SK-N-SH treated with all-trans-retinoic acid at 6 μM for 48 hours (cell line): ENCODE measurements at regions not wholly inside any gene's neighbourhood (a gene's known extent, or its start where the extent isn't known, plus 50 kb on each side); places are given as distances from the start of the nearest gene placed in this dataset.
A peak's percentile ranks its signal among the peaks of the same experiment; 100 is the strongest.

ENCODE experiments used
- ISL1 ChIP-seq: fragments of 250-450 bp; sonication (Bioruptor Pico); IDR thresholded peaks from 2 replicates; pipeline ENCODE4 v2.1.2; 2022; ENCODE audit warnings: mild to moderate bottlenecking, moderate library complexity
- OSR1 ChIP-seq: fragments of 250-450 bp; sonication (Bioruptor Pico); IDR thresholded peaks from 2 replicates; pipeline ENCODE4 v1.8.0; 2022; ENCODE audit warnings: moderate library complexity, mild to moderate bottlenecking, inconsistent platforms
- RARB ChIP-seq: fragments of 250-450 bp; sonication (Bioruptor Pico); IDR thresholded peaks from 2 replicates; pipeline ENCODE4 v1.8.0; 2021; ENCODE audit warnings: mild to moderate bottlenecking, moderate library complexity
- SNAI2 ChIP-seq: fragments of 250-450 bp; sonication (Bioruptor Pico); IDR thresholded peaks from 2 replicates; pipeline ENCODE4 v1.5.0; 2020; ENCODE audit warnings: mild to moderate bottlenecking, moderate library complexity
- TCF4 ChIP-seq: fragments of 250-450 bp; sonication (Bioruptor Pico); IDR thresholded peaks from 2 replicates; pipeline ENCODE4 v1.8.0; 2021; ENCODE audit warnings: mild to moderate bottlenecking, moderate library complexity, borderline replicate concordance
- ZC3H10 ChIP-seq: fragments of 250-450 bp; sonication (Bioruptor Pico); IDR thresholded peaks from 2 replicates; pipeline ENCODE4 v1.5.1; 2021; ENCODE audit warnings: mild to moderate bottlenecking, moderate library complexity
- ZFP3 ChIP-seq: fragments of 250-450 bp; sonication (Bioruptor Pico); IDR thresholded peaks from 2 replicates; pipeline ENCODE4 v1.5.0; 2020; ENCODE audit warnings: mild to moderate bottlenecking, moderate library complexity
- ZFP30 ChIP-seq: fragments of 450-650 bp; formaldehyde crosslinking; IDR thresholded peaks from 2 replicates; pipeline ENCODE4 v1.5.0; 2022; ENCODE audit warnings: mild to moderate bottlenecking, moderate library complexity
- ZNF70 ChIP-seq: fragments of 450-650 bp; formaldehyde crosslinking; IDR thresholded peaks from 2 replicates; pipeline ENCODE4 v1.5.0; 2020; ENCODE audit warnings: mild to moderate bottlenecking, moderate library complexity
- TF ChIP-seq, protein P1 (sequence below): fragments of 250-450 bp; sonication (Bioruptor Pico); IDR thresholded peaks from 2 replicates; pipeline ENCODE4 v1.5.0; 2020; ENCODE audit warnings: mild to moderate bottlenecking, moderate library complexity
- TF ChIP-seq, protein P2 (sequence below): fragments of 250-450 bp; sonication (Bioruptor Pico); IDR thresholded peaks from 2 replicates; pipeline ENCODE4 v1.8.0; 2020; ENCODE audit warnings: mild to moderate bottlenecking, moderate library complexity, borderline replicate concordance
- TF ChIP-seq, protein P3 (sequence below): fragments of 250-450 bp; sonication (Bioruptor Pico); IDR thresholded peaks from 2 replicates; pipeline ENCODE4 v1.8.0; 2021; ENCODE audit warnings: low read depth, mild to moderate bottlenecking, moderate library complexity, borderline replicate concordance
- TF ChIP-seq, protein P4 (sequence below): fragments of 250-450 bp; sonication (Bioruptor Pico); IDR thresholded peaks from 2 replicates; pipeline ENCODE4 v1.5.1; 2020; ENCODE audit warnings: low read depth, mild to moderate bottlenecking, moderate library complexity

DNA sequence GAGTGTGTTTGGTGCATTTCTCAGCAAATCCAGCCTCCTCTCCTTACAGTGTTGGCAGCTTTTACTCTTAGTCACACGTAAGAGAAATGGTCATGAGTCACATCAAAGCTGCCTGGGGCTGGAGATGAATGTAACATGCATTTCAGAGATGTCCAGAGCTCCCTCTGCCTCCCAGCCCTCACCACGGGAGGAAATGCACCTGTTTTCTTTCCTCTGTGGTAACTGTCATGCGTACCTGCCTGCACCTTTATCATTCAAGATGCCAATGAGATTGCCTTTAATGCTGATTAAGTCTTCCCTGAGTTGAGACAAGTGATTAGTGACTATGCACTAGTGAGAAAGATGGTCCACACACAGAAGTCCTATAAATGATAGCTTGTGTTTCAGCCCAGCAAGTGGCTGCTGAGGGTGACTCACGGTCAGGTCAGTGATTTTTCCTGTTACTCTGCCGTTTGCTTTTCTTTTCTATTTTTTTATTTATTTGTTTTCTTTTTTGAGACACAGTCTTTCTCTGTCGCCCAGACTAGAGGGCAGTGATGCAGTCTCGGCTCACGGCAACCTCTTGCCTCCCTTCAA, 277.3 kb upstream of the FMN2 start:
- no peak for TF ChIP-seq TCF4 (CRISPR knock-in tag)
- TF ChIP-seq, protein P1, sequence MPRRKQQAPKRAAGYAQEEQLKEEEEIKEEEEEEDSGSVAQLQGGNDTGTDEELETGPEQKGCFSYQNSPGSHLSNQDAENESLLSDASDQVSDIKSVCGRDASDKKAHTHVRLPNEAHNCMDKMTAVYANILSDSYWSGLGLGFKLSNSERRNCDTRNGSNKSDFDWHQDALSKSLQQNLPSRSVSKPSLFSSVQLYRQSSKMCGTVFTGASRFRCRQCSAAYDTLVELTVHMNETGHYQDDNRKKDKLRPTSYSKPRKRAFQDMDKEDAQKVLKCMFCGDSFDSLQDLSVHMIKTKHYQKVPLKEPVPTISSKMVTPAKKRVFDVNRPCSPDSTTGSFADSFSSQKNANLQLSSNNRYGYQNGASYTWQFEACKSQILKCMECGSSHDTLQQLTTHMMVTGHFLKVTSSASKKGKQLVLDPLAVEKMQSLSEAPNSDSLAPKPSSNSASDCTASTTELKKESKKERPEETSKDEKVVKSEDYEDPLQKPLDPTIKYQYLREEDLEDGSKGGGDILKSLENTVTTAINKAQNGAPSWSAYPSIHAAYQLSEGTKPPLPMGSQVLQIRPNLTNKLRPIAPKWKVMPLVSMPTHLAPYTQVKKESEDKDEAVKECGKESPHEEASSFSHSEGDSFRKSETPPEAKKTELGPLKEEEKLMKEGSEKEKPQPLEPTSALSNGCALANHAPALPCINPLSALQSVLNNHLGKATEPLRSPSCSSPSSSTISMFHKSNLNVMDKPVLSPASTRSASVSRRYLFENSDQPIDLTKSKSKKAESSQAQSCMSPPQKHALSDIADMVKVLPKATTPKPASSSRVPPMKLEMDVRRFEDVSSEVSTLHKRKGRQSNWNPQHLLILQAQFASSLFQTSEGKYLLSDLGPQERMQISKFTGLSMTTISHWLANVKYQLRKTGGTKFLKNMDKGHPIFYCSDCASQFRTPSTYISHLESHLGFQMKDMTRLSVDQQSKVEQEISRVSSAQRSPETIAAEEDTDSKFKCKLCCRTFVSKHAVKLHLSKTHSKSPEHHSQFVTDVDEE: no peak
- no peak for TF ChIP-seq ZNF70
- TF ChIP-seq, protein P2, sequence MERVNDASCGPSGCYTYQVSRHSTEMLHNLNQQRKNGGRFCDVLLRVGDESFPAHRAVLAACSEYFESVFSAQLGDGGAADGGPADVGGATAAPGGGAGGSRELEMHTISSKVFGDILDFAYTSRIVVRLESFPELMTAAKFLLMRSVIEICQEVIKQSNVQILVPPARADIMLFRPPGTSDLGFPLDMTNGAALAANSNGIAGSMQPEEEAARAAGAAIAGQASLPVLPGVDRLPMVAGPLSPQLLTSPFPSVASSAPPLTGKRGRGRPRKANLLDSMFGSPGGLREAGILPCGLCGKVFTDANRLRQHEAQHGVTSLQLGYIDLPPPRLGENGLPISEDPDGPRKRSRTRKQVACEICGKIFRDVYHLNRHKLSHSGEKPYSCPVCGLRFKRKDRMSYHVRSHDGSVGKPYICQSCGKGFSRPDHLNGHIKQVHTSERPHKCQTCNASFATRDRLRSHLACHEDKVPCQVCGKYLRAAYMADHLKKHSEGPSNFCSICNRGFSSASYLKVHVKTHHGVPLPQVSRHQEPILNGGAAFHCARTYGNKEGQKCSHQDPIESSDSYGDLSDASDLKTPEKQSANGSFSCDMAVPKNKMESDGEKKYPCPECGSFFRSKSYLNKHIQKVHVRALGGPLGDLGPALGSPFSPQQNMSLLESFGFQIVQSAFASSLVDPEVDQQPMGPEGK (CRISPR knock-in tag): no peak; the same call in 1 of the 2 replicates
- no peak for TF ChIP-seq ISL1 (CRISPR knock-in tag)
- no peak; the same call in 1 of the 2 replicates for TF ChIP-seq ZC3H10 (CRISPR knock-in tag)
- TF ChIP-seq, protein P3, sequence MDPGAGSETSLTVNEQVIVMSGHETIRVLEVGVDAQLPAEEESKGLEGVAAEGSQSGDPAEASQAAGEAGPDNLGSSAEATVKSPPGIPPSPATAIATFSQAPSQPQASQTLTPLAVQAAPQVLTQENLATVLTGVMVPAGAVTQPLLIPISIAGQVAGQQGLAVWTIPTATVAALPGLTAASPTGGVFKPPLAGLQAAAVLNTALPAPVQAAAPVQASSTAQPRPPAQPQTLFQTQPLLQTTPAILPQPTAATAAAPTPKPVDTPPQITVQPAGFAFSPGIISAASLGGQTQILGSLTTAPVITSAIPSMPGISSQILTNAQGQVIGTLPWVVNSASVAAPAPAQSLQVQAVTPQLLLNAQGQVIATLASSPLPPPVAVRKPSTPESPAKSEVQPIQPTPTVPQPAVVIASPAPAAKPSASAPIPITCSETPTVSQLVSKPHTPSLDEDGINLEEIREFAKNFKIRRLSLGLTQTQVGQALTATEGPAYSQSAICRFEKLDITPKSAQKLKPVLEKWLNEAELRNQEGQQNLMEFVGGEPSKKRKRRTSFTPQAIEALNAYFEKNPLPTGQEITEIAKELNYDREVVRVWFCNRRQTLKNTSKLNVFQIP (CRISPR knock-in tag): no peak
- TF ChIP-seq SNAI2 (CRISPR knock-in tag): no peak
- no peak for TF ChIP-seq ZFP3
- no peak for TF ChIP-seq OSR1 (CRISPR knock-in tag)
- TF ChIP-seq, protein P4, sequence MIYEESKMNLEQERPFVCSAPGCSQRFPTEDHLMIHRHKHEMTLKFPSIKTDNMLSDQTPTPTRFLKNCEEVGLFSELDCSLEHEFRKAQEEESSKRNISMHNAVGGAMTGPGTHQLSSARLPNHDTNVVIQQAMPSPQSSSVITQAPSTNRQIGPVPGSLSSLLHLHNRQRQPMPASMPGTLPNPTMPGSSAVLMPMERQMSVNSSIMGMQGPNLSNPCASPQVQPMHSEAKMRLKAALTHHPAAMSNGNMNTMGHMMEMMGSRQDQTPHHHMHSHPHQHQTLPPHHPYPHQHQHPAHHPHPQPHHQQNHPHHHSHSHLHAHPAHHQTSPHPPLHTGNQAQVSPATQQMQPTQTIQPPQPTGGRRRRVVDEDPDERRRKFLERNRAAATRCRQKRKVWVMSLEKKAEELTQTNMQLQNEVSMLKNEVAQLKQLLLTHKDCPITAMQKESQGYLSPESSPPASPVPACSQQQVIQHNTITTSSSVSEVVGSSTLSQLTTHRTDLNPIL (CRISPR knock-in tag): no peak
- no peak for TF ChIP-seq ZFP30 (CRISPR knock-in tag)
- TF ChIP-seq RARB (CRISPR knock-in tag): peak; percentile 56; the same call in 1 of the 2 replicates
